HG03066 (cell line): ENCODE measurements at regions not wholly inside any gene's neighbourhood (a gene's known extent, or its start where the extent isn't known, plus 50 kb on each side); places are given as distances from the start of the nearest gene placed in this dataset.
"Not testable (repeated sequence)": the region's sequence is repeated elsewhere in the genome, so short reads cannot be mapped to it uniquely, and the experiment has no call there.

ENCODE experiments used
- ATAC-seq: cut with Tn5 transposase; IDR thresholded peaks from one replicate; pipeline ENCODE4 v1.9.1; 2021; ENCODE audit warnings: low read depth; ENCODE audit not compliant: unreplicated experiment

DNA sequence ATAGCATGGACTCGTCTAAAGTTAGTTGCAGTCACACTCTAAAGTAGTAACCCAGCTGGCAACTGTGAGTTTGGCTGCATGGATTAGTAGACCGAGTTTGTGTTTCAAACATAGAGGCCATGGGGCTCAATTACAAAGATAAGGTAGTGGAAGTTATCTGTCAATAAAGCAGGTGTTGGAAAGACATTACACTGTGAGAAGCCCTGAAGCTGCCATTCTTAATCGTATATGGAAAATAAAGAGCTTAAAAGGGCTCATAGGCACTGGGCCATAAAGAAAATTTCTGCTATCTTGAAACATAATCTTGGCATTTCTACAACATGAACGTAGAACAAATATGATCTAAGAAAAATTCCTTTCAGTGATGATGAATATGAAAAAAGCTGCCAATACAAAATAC lies 837.7 kb downstream of the REEP3 start:
- no peak for ATAC-seq

DNA sequence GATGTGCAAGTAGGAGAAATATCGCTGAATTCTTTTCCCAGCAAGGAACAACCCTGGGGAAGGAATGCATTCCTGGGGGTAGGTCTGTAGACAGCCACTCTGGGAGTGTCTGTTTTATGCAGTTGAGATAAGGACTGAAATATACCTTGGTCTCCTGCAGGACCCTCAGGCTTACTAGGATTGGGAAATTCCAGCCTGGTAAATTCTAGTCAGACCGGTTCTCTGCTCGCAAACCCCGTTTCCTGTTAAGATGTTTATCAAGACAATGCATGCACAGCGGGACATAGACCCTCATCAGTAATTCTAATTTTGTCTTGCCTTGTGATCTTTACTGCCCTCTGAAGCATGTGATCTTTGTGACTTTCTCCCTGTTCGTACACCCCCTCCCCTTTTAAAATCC lies 839.0 kb downstream of the REEP3 start:
- ATAC-seq: not testable (repeated sequence)

DNA sequence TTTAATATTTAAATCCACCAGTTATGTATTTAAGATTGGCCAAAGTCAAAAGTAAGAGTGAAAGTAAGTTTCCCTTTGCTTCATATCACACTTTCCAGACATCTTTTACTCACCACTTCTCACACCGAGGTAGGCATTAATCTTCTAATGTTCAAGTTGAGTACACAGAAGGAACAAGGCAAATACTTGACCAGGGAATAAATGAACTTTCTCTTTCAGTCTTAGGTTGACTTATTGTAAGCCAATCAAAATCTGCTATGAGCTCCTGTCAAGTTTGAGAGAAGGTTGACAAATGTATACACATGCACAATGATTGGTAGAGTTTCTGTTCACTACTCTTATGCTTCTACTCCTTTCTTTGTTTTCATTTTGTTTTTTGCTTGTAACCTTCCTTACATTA lies 842.5 kb downstream of the REEP3 start:
- no peak for ATAC-seq

DNA sequence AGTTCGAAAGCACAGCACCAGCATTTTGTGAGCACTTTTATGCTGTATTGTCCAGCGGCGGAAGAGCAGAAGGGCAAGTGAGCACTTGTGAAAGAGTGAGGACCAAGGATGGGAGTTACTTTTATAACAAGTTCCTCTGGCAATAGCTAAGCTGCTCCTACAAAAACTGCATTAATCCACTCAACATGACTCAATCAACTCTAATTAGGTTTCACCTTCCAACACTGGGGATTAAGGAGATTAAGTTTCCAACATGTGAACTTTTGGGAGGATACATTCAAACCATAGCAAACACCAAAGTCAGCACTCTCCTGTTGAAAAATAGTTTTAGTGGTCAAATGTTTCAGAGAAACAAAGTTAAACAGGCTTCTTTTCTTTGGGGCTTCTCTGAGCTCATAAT lies 844.5 kb downstream of the REEP3 start:
- ATAC-seq: no peak

DNA sequence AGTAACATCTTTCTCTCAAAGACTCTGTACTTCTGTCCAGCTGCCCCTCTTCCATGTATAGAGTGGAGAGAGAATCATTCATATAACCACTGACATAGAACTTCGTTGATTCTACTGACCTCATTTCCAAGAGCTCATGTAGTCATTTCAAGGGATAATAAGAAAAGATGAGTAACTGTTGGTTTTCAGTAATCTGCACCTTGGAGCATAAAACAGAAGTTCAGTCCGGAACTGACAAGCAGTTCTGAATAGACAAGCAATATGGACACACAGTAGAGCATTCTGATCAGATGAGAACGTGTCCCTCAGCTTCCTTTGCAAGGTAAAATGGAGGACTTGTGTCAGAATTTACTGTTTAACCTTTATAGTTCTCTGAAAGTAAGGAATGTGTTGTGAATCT lies 847.1 kb downstream of the REEP3 start:
- no peak for ATAC-seq

DNA sequence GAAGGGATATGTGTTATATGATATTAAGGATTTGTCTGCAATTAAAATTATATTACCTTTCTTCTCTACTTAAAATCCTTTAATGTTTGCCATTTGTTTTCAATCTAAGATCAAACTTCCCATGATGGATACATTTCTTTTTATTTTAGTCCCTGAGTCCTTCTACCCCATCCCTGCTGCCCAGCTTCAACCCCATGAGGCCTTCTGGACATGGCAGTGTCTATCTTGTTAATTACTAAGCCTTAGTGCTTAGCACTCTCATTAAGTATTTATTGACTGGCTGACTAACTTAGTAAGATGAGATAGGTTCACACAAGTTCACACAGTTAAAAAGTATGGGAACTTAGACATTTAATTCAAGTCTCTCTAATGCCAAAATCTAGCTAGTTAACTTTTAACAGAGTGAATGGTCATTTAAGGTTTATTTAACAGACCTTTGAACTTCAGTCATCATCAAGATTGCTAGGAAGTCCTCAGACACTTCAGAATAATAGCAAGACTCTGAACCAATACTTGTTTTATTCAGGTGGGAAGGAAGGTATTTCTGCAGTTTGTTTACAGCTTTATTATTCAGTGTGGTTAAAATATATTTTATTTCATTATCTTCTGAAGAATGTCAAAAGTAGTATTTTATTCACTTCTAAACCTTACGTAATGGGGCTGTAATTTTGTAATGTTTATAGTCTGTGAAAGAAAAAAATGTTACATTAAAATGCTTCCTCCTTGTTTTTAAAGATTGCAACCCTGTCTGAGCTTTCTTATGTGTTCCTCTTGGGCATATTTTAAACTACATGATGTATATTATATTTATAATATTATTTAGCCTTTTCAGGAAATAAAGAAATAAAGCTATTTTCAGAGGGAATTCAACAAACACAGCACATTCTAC lies 848.9 kb downstream of the REEP3 start:
- no peak for ATAC-seq

DNA sequence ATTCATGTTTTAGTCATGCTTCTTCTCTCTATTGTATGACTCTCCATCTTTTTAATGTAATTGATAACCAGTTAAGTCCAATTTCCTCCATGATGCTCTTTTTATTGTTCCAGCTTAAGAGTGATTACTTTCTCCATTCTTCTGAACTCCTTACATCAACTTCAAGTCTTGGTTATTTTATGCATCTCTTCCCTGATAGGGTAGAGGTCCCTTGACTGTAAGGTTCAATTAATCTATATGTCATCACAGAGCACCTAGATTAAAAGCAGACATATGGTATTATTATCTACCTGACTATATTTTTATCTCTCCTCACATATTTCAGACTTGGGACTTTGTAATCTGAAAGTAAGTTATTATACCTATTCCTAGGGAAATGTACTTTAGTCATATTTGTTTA lies 853.1 kb downstream of the REEP3 start:
- no peak for ATAC-seq

DNA sequence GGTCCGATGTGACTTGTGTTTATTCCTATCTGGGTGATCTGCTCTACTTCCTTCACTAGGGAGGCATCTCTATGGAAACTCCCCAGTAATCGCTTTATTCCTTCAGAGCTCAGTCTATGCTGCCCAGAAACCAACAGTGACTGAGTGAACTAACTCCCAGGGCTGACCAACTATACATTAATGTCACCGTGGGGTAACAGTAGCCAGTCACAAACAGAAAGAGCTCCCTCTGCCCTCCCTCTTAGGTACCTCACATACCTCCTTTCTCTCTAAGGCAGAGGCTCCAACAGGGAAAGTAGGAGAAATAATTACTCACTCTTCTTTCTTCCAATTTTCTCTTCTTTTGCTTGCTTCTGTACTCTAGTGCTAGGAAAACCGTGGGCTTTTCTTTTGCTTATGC lies 855.0 kb downstream of the REEP3 start:
- ATAC-seq: no peak

DNA sequence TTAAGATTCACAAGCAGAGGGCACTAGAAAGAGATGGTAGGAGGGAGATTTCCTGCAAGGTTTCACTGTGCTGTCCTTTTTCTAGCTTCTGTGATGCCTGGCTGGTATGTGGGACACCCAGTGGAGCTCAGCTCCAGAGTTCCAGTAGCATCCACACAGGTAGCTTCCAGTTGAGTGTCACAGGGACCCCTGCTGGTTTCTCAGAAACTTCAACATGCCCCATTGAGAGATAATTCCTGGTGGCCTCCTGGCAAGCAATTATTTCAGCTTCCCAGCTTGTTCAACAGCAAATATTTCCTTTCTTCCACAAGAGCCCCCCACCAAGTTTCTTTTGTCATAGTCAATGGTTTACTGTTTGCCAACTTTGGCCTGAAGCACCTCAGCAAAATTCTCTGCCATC lies 858.7 kb downstream of the REEP3 start:
- no peak for ATAC-seq

DNA sequence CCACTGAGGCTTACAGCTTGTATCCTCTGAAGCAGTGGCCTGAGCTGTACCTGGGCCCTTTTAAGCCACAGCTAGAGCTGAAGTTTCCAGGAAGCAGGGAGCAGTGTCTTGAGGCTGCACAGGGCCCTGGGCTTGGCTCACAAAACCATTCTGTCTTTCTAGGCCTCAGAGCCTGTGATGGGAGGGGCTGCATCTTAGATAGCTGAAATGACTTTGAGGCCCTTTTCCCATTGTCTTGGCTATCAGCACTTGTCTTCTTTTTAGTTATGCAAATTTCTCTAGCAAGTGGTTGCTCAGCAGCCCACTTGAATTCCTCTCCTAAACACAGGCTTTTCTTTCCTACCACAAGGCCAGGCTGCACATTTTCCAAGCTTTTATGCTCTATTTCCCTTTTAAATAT lies 864.2 kb downstream of the REEP3 start:
- no peak for ATAC-seq

DNA sequence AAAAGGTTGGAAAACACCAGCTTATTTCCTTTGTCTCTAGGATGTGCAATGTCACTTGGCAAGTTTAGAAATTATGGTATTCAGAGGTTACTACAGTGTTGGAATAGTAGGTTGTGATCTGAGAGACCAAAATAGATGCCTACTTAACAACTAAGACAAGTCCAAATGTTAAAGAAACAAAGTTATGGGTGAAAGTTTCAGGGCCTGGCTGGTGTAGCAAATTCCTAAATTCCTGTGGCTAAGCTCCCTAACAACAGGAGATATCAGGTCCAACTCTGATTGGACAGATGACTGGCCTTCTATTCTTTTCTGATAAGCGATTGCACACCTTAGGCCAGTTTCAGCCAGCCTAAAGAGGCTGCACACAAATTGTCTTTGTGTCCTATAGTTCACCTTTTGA lies 873.5 kb downstream of the REEP3 start:
- no peak for ATAC-seq

DNA sequence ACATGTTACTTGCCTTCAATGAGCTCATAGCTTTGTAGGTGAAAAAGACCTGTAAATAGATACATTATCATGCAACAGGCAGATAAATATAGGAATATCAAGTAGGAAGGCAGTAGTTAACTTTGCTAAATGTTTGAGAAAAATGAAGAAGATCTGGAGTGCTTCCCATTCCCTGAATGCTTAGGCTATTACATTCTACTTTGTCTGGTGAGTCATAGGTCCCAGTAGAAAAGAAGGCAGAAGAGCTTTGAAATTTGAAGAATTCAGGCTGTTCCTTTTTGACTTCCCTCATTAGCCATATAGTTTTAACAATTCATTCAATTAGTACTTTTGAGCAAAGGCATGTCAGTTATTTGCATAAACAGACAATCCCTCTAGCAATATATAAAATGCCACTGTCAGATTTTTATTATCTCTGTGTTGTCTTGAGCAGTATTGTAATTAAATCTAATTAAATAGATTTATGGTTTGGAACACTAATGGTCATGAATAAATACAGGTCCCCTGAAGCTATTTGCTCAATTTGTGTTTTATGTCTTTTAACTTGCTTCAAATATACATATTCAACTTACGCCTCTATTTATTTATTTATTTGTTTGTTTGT lies 875.0 kb downstream of the REEP3 start:
- no peak for ATAC-seq

DNA sequence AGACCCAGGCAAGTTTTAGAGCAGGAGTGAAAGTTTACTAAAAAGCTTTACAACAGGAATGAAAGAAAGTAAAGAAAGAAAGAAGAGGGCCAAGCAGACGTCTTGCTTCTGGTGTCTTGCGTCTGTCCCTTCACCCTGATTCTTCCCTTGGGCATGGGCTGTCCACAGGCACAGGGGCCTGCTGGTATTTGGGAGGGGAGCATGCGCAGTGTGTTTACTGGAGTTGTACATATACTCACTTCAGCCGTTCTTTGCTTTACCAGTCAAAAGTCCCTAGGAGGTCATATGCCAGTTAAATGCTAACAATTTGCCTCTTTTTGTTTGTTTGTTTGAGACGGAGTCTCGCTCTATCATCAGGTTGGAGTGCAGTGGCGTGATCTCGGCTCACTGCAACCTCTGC lies 875.9 kb downstream of the REEP3 start:
- no peak for ATAC-seq

DNA sequence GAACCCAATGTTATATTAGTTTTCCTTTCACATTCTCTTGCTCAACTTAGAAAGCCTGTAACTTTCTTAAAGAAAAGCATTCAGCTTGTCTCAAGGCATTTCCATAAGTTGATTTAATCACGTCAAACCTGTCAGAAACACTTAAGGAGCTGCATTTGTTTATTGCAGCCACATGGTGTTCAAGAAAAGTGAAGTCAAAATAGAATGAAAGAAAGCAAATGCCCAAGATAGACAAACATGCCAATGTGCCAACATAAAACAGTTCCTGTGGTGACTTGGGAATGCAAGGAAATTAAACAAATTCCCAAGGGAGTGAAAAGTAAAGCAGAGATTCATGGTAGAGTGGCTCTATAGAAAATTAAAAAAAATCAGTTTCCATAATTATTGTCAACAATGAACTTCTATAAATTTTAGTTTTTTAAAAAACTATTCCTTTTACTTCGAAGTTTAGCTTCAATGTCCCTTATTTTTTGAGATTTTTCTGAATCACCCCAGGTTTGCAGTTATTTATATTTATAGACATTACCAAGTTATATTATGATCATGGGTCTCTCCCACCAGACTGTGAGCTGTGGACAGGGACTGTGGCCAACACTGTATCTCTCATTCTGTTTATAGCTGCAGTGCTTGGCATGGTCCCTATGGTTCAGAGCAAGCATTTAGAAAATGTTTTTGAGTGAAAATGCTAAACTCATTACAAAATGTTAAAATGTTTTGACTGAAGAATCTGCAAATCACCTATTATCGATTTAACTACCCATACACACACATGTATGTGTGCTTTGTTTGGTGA lies 887.4 kb downstream of the REEP3 start:
- ATAC-seq: no peak

DNA sequence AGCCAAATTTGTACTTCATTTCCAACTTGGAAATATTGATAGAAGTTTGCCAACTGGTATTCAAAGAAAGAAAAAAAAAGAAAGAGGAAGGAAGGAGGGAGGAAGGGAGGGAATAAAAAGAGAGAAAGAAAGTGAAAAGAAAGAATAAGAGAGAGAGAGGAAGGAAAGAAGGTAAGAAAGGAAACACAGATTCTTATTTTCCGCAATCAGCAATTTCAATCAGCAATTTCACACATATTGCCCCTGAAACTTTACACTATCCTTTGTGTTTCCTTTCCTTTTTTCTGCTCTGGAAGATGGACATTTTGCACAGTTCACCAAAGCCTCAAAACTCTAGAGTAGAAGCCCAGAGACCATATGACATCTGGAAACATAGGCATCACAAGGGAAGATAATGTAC lies 888.1 kb downstream of the REEP3 start:
- no peak for ATAC-seq

DNA sequence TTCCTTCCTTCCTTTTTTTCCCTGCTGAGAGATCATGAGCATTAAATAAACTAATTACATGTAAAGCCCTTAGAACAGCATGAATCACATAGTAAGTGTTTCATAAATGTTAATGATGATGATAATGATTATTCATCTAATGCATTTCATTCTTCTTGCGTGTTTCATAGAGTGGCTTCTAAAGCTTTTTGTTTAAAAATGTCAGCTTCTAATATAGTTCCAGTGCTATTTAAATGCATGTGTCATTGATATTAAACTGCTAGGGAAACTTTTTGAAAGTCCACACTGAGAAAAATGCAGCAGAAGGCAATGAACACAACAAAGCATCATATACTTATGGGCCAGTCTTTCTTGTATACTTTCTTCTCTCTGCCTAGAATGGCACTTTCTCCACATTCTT lies 894.8 kb downstream of the REEP3 start:
- ATAC-seq: no peak

DNA sequence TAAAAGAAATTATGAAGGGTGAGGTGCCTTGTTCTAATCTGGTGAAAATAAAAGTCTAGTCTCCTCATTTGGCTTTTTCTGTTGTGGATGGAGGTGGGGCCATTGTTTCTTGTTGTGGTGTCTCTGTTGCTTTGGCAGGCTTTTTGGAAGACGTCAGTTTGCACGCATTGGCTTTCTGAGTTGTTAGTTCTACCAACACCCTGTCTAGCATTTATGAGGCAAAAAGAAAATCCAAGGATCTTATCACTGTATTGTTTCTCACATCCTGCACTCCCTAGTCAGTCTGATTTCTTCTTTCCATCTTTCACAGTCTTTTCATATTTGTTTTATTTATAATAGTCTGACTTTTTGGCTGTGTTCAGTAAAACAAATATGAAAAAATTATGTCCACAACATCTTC lies 898.3 kb downstream of the REEP3 start:
- ATAC-seq: no peak

DNA sequence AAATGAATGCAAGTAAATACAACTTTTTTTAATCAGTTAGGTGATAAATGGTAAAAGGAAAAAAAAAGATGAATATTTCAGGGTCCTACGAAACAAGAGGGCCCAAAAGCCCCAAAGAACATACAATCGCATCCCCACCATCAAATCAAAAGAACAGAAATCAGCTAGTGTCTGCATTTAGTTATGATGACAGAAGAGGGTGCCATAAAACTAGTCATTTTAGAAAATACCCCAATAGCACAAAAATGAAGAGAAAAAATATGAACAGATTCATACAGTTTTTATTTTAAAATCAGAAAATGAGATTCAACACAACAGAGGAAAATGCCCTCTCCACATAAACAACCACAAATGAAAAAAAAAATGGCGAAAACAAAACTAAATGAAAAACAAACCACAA lies 905.5 kb downstream of the REEP3 start:
- ATAC-seq: no peak

DNA sequence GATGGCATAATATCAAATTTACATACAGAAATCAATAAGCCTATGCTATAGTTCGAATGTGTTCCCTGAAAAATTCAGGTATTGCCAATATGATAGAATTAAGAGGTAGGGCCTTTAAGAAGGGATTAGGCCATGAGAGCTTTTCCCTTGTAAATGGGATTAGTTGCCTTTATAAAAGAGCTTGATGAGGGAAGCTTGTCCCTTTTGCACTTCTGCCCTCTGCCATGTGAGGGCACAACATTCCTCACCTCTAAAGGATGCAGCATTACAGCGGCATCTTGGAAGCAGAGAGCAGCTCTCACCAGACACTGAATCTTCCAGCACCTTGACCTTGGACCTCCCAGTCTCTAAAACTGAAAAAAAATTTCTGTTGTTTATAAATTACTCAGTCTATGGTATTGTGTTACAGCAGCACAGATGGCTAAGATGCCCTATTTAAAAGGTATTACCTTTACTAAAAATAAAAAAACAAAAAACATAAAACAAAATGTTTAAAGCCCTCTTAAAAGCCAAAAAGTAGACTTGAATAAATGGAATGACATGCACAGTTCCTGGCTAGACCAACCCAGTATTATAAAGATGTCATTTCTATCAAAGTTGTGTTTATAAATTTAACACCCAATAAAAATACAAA lies 909.6 kb downstream of the REEP3 start:
- no peak for ATAC-seq

DNA sequence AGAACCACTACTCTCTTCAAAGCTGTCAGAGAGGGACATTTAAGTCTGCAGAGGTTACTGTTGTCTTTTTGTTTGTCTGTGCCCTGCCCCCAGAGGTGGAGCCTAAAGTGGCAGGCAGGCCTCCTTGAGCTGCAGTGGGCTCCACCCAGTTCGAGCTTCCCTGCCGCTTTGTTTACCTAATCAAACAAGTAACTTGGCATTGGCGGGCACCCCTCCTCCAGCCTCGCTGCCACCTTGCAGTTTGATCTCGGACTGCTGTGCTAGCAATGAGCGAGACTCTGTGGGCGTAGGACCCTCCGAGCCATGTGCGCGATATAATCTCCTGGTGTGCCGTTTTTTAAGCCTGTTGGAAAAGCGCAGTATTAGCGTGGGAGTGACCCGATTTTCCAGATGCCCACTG lies 920.7 kb downstream of the REEP3 start:
- ATAC-seq: not testable (repeated sequence)

DNA sequence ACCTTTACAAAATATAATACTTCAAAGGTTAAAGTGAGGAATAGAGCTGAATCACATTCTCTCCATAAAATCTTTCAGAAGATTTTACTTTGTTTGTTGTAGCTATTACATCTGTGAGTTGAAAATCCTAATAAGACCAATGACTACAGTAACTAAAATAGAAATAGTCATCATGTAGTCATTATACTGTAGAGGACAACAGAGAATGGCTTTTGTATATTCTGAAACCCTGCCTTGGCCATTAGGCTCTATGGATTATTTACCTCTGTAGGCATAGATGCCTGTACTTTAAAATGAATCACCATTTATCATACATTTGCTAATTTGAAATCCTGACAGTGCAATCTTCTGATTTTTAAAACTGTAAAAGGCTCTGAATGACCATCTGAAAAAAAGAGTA lies 923.0 kb downstream of the REEP3 start:
- ATAC-seq: no peak
